IPS-NIHi7 (cell line): ENCODE measurements at regions not wholly inside any gene's neighbourhood (a gene's known extent, or its start where the extent isn't known, plus 50 kb on each side); places are given as distances from the start of the nearest gene placed in this dataset.

ENCODE experiments used
- DNase-seq: peaks from one replicate; pipeline ENCODE4 v3.0.0; 2012; ENCODE audit warnings: mixed read lengths; ENCODE audit errors: extremely low spot score

DNA sequence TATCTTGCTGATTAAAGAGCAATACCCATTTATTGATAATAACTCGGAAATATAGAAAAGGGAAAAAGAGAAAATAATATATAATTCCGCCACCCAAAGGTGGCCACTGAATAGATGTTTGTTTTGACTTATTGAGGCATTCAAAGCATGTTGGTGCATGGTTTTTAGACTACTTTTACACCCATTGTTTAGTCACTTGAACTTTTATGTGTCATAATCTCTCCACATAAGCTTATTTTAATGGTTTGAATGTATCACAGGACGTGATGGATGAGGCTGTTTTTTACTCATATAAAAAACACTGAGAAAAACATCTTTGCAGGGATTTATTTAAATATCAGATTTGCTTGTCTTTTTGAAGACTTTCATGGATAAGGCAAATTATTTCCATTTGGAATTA, 120.4 kb downstream of the ACKR3 start:
- no peak for DNase-seq

GRCh38 chr2:236690726-236691125, 121.1 kb downstream of the ACKR3 start:
- DNase-seq = no peak

GRCh38 chr2:236691799-236692167, 122.2 kb downstream of the ACKR3 start:
- DNase-seq = no peak

DNA sequence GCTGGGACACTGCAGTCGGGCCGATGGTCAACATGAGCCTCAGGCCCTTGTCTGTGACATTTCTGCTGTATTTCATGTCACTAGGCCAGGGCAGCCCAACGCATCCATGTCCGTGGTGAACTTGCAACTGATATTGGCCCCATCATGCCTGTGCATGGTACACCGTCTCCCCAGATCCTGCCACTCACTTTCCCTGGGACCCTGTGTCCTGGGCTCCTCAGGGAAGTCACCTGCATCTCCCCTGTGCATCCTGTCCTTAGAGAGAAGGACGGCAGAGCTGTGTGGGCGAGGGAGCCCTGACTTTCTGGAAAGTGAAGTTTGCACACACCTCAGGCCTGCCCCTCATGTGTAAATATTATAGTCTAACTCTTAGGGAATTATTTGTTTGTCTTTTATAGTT, 123.3 kb downstream of the ACKR3 start:
- DNase-seq = no peak

DNA sequence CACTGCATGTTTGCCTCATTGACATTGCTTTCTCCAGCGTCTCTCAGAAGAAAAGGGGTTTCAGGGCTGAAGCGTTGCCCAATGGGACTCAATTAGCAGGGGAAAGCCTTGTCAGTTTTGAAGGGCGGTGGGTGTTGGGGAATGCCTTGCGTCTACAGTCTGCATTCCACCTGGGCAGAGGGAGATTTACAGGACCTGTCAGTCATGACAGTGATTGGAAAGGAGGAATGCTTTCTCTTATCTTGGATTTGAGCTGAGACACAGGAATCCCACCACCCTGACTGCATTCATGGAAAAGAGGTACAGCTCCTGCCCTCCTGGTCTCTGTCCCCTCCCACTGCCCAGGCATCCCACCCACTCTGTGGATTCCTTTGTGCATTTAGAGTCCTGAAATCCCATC, 123.9 kb downstream of the ACKR3 start:
- no peak for DNase-seq

DNA sequence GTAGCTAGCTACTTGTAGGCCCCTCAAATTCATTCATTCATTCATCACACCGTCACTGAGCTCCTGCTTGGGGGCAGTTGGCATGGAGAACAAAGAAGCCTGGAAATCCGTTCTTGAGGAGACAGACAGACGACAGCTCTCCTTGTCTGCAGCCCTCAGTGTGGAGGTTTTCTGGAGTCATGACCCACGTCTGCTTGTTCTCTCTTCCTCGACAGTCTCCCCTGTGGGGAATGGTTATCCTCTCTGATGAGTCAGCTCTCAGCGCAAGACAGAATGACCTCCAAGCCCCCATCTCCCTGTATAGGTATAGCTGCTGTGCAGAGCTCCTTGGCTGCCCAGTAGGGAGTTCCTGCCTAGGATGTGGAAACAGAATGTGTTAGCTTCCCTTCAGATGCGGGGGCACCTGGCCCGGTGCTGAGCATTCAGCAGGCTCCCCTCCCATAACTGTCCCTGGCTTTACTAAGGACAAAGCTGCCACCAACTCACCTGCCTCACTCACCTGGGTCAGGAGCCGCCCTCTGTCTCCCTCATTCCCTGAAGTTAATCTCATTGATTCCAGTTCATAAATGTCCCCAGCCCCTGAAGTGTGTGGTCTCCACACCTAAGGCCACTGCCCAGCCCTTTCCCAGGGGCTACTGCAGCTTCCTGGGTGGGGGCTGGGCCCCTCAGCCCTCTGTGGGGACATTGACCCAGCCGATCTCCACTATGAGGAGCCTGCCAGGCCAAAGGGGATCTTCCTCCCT, 124.7 kb downstream of the ACKR3 start:
- no peak for DNase-seq

DNA sequence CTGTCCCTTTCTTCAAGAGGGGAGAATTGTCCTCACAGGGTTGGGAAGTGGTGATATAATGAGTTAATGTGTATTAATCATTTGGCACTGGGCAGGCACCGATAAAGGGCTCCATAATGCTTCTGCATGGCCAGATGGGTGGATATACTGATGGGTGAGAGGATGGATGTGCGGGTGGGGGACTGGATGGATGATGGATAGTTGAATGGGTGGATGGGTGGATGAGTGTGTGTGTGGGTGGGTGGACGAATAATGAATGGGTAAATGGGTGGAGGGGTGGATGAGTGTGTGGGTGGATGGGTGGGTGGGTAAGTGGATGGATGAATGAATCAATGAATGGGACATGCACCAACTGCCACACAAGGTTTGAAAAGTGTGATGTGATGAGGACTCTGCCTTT, 127.2 kb downstream of the ACKR3 start:
- DNase-seq = no peak

GRCh38 chr2:236698016-236698627, 128.5 kb downstream of the ACKR3 start:
- DNase-seq = no peak

DNA sequence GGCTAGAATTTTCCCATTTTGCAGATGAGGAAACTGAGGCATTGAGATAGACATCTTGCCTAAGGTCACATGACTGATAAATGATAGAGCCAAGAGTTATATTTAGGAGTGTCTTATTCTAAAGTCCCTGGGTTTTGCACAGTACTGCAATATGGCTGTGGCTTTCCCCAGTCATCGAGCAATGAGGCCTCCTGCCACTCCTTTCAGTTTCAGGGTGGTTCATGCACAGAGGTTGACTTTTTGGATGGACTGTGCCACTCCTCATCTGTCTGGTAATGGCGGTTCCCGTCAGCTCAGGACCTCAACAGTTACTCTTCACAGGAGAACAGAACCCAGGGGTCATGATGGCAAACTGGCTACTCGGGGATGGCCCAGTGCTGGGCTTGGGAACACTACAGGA, 131.1 kb downstream of the ACKR3 start:
- no peak for DNase-seq

- DNase-seq = no peak
These were observed 133.2 kb downstream of the ACKR3 start for GRCh38 chr2:236702657-236703372.

GRCh38 chr2:236703373-236703709, 133.7 kb downstream of the ACKR3 start:
- no peak for DNase-seq

- no peak for DNase-seq
These were observed 134.3 kb downstream of the ACKR3 start for GRCh38 chr2:236703906-236704305.

DNA sequence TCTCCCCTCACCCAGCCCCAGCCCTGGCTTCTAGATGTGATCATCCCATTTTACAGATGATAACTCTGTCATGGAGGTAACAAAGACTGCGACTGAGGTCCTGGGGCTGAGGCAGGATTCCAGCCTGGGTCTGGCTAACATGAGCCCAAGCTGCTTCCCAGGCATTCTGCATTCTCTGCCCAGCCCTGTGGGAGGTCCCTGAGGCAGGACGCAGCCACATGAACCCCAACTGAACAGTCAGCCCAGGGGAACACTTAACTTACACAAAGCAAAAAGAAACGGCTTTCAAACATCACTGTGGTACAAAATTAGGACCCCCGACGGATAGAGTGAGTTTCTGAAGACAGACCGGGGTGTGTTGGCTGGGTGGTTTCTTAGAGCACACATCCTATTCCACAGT, 135.3 kb downstream of the ACKR3 start:
- no peak for DNase-seq

DNA sequence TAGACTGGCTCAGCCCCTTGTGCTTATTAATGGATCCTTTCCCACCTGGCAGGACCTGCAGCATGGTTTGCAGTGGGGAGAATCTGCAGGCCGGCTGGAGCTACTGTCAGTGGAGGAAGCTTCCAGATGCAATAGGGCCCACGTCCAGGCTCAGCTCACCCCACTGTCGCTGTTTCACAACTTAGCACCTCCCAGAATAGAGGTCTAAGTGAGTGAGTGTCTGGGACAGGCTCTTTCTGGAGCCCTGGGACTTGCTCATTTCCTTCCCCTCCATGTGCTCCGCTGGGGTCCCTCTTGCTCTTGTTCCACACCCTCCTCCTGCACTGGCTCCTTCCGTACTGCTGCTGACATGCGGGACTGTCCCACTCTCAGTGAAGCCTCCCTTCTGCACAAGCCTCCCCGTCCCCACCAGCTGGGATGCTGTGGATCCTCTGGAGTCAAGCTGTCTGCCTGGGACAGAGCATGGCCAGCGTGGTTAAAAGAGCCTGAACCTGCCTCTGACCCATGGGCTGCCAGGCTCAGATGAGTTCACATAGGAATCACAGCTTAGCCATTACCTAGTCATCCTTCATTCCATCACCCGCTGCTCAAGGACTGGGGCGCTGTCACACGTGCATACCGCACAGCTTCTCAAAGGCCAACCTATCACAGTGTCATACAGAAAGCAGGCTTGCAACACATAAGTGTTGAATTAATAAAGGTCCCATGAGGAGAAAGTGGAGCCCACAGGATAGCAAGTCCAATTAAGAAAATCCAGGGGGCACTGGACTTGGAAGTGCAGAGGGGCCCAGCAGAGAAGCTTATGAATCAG, 135.9 kb downstream of the ACKR3 start:
- DNase-seq = no peak

DNA sequence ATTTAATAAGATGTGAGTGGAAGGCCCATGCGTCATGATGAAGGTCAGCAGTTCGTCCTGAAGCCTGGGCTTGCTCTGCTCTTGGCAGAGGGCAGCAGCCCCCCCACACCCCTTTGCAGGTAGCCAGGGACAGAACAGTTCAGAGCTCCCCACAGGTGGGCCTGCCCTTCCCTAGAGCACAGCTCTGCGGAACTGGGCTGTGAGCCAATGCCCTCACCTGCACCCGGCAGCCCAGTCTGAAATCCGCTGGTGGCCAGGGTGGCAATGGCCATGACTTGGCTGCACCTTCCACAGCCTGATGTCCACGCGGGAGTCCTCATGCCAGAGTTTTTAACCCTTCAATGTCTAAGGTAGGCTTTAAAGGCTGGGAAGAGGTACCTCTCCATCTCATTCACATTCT, 136.7 kb downstream of the ACKR3 start:
- DNase-seq = no peak

GRCh38 chr2:236706803-236707202, 137.2 kb downstream of the ACKR3 start:
- DNase-seq = no peak

DNA sequence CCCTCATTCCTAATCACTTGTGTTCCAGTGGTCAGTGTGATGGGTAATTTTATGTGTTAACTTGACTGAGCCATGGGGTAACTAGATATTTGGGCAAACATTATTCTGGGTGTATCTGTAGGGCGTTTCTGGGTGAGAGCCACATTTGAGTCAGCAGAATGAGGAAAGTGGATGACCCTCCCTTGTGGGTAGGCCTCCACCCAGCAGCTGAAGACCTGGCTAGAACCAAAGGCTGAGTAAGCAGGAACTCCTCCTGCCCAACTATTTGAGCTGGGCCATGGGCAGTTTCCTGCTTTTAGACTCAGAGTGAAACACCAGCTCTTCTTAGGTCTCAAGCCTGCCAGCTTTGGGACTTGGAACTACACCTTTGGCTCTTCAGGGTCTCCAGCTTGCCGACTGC, 141.8 kb downstream of the ACKR3 start:
- DNase-seq = no peak

DNA sequence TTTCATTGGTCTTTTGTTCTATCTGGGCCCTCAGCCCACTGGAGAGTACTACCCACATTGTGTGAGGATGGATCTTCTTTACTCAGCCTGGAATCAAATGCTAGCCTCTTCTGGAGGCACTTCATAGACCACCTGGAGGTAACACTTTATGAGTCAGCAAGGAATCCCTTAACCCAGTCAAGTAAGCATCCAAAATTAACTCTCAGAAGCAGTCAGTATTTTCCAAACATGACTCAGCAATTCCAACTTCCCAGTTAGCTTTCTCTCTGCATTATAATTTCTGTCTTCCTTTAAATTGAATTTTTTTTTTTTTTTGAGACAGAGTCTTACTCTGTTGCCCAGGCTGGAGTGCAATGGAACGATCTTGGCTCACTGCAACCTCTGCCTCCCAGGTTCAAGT, 142.7 kb downstream of the ACKR3 start:
- DNase-seq = no peak

GRCh38 chr2:236712961-236713673, 143.5 kb downstream of the ACKR3 start:
- DNase-seq = no peak

- no peak for DNase-seq
These were observed 144.5 kb downstream of the ACKR3 start for GRCh38 chr2:236714080-236714479.

GRCh38 chr2:236715077-236715476, 145.5 kb downstream of the ACKR3 start:
- no peak for DNase-seq

- DNase-seq = no peak
These were observed 145.9 kb downstream of the ACKR3 start for GRCh38 chr2:236715491-236715961.
